KMS-11 (cell line): ENCODE measurements at regions not wholly inside any gene's neighbourhood (a gene's known extent, or its start where the extent isn't known, plus 50 kb on each side); places are given as distances from the start of the nearest gene placed in this dataset.

Experiments used
- H2AFZ ChIP-seq: fragments of 200-600 bp; sonication (generic); 2 replicates; pipeline ENCODE4 v1.6.1; 2016; ENCODE audit warnings: antibody characterized with exemption, mixed run types, low read depth
- H3K27ac ChIP-seq: fragments of 200-600 bp; sonication (generic); 2 replicates; pipeline ENCODE4 v1.6.1; 2016; ENCODE audit warnings: mild to moderate bottlenecking, mixed run types
- H3K27me3 ChIP-seq: fragments of 200-600 bp; sonication (generic); 2 replicates; pipeline ENCODE4 v1.6.1; 2017; ENCODE audit warnings: mild to moderate bottlenecking, low read depth, mixed run types, moderate library complexity; ENCODE audit not compliant: insufficient read depth
- H3K36me3 ChIP-seq: fragments of 200-600 bp; sonication (generic); 2 replicates; pipeline ENCODE4 v1.6.1; 2017; ENCODE audit warnings: mild to moderate bottlenecking, mixed run types; ENCODE audit not compliant: insufficient read depth
- H3K4me1 ChIP-seq: fragments of 200-600 bp; sonication (generic); 2 replicates; pipeline ENCODE4 v1.6.1; 2016; ENCODE audit warnings: mild to moderate bottlenecking, low read depth, mixed run types; ENCODE audit not compliant: poor library complexity, severe bottlenecking
- H3K4me2 ChIP-seq: fragments of 200-600 bp; sonication (generic); 2 replicates; pipeline ENCODE4 v1.7.0; 2016; ENCODE audit warnings: mild to moderate bottlenecking, mixed run types
- H3K4me3 ChIP-seq: fragments of 200-600 bp; sonication (generic); IDR thresholded peaks from 2 replicates; pipeline ENCODE4 v1.6.1; 2017; ENCODE audit warnings: low read depth, low read length, mixed read lengths; ENCODE audit not compliant: insufficient read depth
- H3K79me2 ChIP-seq: fragments of 200-600 bp; sonication (generic); 2 replicates; pipeline ENCODE4 v1.6.1; 2016; ENCODE audit warnings: low read depth, mixed run types; ENCODE audit not compliant: insufficient read depth
- H3K9ac ChIP-seq: fragments of 200-600 bp; sonication (generic); 2 replicates; pipeline ENCODE4 v1.6.1; 2016; ENCODE audit warnings: mild to moderate bottlenecking, mixed run types
- H4K20me1 ChIP-seq: fragments of 200-600 bp; sonication (generic); 2 replicates; pipeline ENCODE4 v1.6.1; 2016; ENCODE audit warnings: mild to moderate bottlenecking, mixed run types; ENCODE audit not compliant: insufficient read depth
- CTCF ChIP-seq: fragments of 200-600 bp; sonication (generic); conservative IDR thresholded peaks from 2 replicates; pipeline ENCODE4 v1.6.1; 2017; ENCODE audit warnings: low read depth, mild to moderate bottlenecking, antibody characterized with exemption, low read length, moderate library complexity, mixed read lengths

DNA sequence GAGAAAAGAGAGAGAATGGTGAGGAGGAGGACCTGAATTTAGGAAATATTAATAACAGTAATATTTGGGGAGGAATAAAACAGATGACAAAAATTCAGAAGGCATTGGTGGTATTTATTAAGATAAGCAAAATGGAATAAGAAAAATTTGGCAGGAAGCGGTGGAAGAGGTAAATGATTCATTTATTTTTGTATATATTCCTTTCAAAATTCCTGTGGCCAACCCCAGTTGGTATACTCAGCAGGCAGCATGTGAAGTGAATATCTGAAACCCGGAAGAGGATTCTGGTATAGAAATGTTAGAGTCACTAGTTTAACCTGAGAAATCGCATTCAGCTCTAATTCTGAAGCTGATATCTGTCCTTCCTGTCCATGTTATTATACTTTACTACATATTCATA is 792.0 kb downstream of the KCNJ2 start:
- Histone ChIP-seq H3K36me3 (no peaks in the 10 kb centered on the region), H3K27ac (no peak overlapping the region), H3K4me3 (no peak overlapping the region), H2AFZ (no peak overlapping the region), H3K27me3 (no peaks in the 10 kb centered on the region), H3K4me1 (no peaks in the 10 kb centered on the region), H3K9ac (no peak overlapping the region), H3K79me2 (no peaks in the 10 kb centered on the region), H3K4me2 (no peak overlapping the region), H4K20me1 (no peaks in the 10 kb centered on the region)
- no peak for TF ChIP-seq CTCF

DNA sequence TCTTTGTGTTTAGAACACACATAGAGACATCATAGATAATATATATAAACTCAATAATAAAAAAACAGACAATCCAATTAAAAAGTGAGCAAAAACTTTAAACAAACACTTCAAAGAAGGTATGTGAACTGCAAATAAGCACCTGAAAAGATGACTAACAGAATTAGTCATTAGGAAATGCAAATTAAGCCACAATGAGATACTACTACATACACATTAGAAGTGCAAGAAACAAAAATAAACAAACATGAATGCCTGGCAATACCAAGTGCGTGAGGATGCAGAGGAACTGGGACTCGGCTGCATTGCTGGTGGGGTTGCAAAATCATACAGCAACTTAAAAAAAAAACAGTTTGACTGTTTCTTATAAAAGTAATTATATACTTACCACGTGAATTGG is 799.0 kb downstream of the KCNJ2 start:
- Histone ChIP-seq H3K36me3 (no peaks in the 10 kb centered on the region), H3K9ac (no peak overlapping the region), H2AFZ (no peak overlapping the region), H3K27ac (no peak overlapping the region), H4K20me1 (no peaks in the 10 kb centered on the region), H3K4me3 (no peak overlapping the region), H3K4me2 (no peak overlapping the region), H3K4me1 (no peaks in the 10 kb centered on the region), H3K79me2 (no peaks in the 10 kb centered on the region), H3K27me3 (no peaks in the 10 kb centered on the region)
- TF ChIP-seq CTCF = no peak

- H3K4me2 ChIP-seq = no peak overlapping the region
- H3K4me3 ChIP-seq = no peak overlapping the region
- no peaks in the 10 kb centered on the region for H3K36me3 ChIP-seq
- TF ChIP-seq CTCF = no peak
- no peaks in the 10 kb centered on the region for H3K79me2 ChIP-seq
- no peak overlapping the region for H3K27ac ChIP-seq
- no peak overlapping the region for H3K9ac ChIP-seq
- no peaks in the 10 kb centered on the region for H3K4me1 ChIP-seq
- no peak overlapping the region for H2AFZ ChIP-seq
- H3K27me3 ChIP-seq = no peaks in the 10 kb centered on the region
- H4K20me1 ChIP-seq = no peaks in the 10 kb centered on the region
Measured at GRCh38 chr17:70969521-70970034, 800.2 kb downstream of the KCNJ2 start.

DNA sequence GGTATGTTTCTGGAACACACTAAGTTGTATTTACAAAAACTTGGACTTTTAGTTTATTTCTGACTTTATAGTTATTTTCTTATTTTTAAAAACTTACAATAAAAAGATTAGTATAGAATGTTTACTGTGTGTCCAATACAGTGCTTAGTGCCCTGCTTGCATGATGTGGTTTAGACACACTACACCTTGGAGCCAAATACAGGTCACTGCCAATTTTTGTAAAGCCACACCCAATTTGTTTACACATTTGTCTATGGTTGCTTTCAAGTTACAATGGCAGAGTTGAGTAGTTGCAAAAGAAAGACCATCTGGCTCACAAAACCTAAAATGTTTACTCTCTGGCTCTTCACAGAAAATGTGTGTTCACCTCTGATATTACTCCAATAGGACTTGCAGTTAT is 807.1 kb downstream of the KCNJ2 start:
- H3K27ac ChIP-seq = no peak overlapping the region
- H3K4me2 ChIP-seq = no peak overlapping the region
- no peak overlapping the region for H2AFZ ChIP-seq
- H4K20me1 ChIP-seq = no peaks in the 10 kb centered on the region
- H3K9ac ChIP-seq = no peak overlapping the region
- H3K4me3 ChIP-seq = no peak overlapping the region
- H3K36me3 ChIP-seq = no peaks in the 10 kb centered on the region
- no peaks in the 10 kb centered on the region for H3K79me2 ChIP-seq
- H3K27me3 ChIP-seq = no peaks in the 10 kb centered on the region
- H3K4me1 ChIP-seq = no peaks in the 10 kb centered on the region
- TF ChIP-seq CTCF = no peak
